ENCODE measurements at regions not wholly inside any gene's neighbourhood (a gene's known extent, or its start where the extent isn't known, plus 50 kb on each side); places are given as distances from the start of the nearest gene placed in this dataset.
"Not testable (repeated sequence)": the region's sequence is repeated elsewhere in the genome, so short reads cannot be mapped to it uniquely, and the experiment has no call there.

DNA sequence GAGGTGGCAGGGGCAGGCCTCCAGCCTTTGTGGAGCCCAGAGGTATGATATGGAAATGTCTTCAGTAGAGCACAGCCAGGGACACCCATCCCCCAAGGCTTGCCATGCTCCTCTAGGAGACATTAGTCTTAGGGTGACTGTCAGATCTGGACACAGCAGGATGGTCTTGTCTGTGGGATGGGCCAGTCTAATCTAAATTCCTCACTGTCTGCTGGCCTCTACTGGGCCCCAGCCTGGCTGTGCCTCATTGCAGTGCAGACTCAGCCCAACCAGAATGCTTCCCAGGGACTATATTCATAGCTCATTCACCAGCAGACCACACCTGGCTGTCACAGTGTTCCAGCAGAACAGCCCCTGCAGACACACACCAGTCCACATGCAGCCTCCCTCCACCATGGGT lies 129.5 kb upstream of the MRPS30 start:
- DNase-seq, result no peak

DNA sequence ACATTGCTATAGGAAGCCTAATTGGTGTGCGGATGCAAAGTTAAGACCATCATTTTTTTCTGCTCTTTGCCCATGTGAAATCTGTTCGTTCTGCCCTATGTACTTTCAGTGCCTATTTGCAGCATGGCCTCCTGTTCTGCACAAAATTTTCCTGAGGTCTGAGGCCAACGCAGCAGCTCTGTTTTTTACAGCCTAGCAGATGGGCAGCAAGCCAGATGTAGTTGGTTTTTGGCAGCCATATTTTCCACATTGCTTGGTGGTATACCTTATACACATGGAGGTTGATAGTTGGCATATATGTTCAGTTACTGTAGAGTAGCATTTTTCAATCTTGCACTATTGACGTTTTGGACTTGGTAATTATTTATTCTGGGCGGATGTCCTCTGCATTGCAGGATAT lies 133.5 kb upstream of the MRPS30 start:
- no peaks in the 10 kb centered on the region for H3K27me3 ChIP-seq (ENCODE audit: insufficient read depth, low read length, poor library complexity)
- ATAC-seq (ENCODE audit: insufficient read depth, low read depth) (no peak), DNase-seq (no peak)
- no peak overlapping the region for H3K9ac ChIP-seq (ENCODE audit: low read depth, low read length)
- H3K9me3 ChIP-seq (ENCODE audit: insufficient read depth, low read length, severe bottlenecking), result no peaks in the 10 kb centered on the region
- no peaks in the 10 kb centered on the region for H3K36me3 ChIP-seq (ENCODE audit: insufficient read depth, low read length)
- H2AFZ ChIP-seq (ENCODE audit: low read depth, low read length), result no peak overlapping the region
- no peaks in the 10 kb centered on the region for H3K4me1 ChIP-seq (ENCODE audit: insufficient read depth, low read length)
- H3K79me2 ChIP-seq (ENCODE audit: insufficient read depth, low read length), result no peaks in the 10 kb centered on the region
- no peak for TF ChIP-seq EZH2 (IDR thresholded peaks at IDR 0.05; ENCODE audit: borderline replicate concordance, low read depth, low read length, severe bottlenecking)
- TF ChIP-seq, protein P1, sequence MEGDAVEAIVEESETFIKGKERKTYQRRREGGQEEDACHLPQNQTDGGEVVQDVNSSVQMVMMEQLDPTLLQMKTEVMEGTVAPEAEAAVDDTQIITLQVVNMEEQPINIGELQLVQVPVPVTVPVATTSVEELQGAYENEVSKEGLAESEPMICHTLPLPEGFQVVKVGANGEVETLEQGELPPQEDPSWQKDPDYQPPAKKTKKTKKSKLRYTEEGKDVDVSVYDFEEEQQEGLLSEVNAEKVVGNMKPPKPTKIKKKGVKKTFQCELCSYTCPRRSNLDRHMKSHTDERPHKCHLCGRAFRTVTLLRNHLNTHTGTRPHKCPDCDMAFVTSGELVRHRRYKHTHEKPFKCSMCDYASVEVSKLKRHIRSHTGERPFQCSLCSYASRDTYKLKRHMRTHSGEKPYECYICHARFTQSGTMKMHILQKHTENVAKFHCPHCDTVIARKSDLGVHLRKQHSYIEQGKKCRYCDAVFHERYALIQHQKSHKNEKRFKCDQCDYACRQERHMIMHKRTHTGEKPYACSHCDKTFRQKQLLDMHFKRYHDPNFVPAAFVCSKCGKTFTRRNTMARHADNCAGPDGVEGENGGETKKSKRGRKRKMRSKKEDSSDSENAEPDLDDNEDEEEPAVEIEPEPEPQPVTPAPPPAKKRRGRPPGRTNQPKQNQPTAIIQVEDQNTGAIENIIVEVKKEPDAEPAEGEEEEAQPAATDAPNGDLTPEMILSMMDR (IDR thresholded peaks at IDR 0.05; ENCODE audit: borderline replicate concordance, extremely low read depth, low read length, poor library complexity, severe bottlenecking), result no peak
- H3K4me2 ChIP-seq (ENCODE audit: insufficient read depth, low read length), result no peak overlapping the region
- H3K4me3 ChIP-seq (ENCODE audit: low read depth in 1 of 2, low read length in 2 of 2), result no peak overlapping the region
- no peak overlapping the region for H3K27ac ChIP-seq (ENCODE audit: low read length)
- no peaks in the 10 kb centered on the region for H4K20me1 ChIP-seq (ENCODE audit: insufficient read depth, low read length)

More for the DNA sequence above, 129.5 kb upstream of the MRPS30 start:
- no peaks in the 10 kb centered on the region for H3K79me2 ChIP-seq (ENCODE audit: insufficient read depth, low read length)
- TF ChIP-seq, protein P1 (IDR thresholded peaks at IDR 0.05; ENCODE audit: borderline replicate concordance, extremely low read depth, low read length, poor library complexity, severe bottlenecking), result no peak
- no peak for TF ChIP-seq EZH2 (IDR thresholded peaks at IDR 0.05; ENCODE audit: borderline replicate concordance, low read depth, low read length, severe bottlenecking)
- H3K36me3 ChIP-seq (ENCODE audit: insufficient read depth, low read length), result no peaks in the 10 kb centered on the region
- no peak overlapping the region for H2AFZ ChIP-seq (ENCODE audit: low read depth, low read length)
- no peaks in the 10 kb centered on the region for H3K4me1 ChIP-seq (ENCODE audit: insufficient read depth, low read length)
- H3K4me3 ChIP-seq (ENCODE audit: low read depth in 1 of 2, low read length in 2 of 2), result no peak overlapping the region
- no peak overlapping the region for H3K4me2 ChIP-seq (ENCODE audit: insufficient read depth, low read length)
- H4K20me1 ChIP-seq (ENCODE audit: insufficient read depth, low read length), result no peaks in the 10 kb centered on the region
- H3K27me3 ChIP-seq (ENCODE audit: insufficient read depth, low read length, poor library complexity), result no peaks in the 10 kb centered on the region
- H3K27ac ChIP-seq (ENCODE audit: low read length), result no peak overlapping the region
- no peak overlapping the region for H3K9ac ChIP-seq (ENCODE audit: low read depth, low read length)
- H3K9me3 ChIP-seq (ENCODE audit: insufficient read depth, low read length, severe bottlenecking), result no peaks in the 10 kb centered on the region
- no peak for ATAC-seq (ENCODE audit: insufficient read depth, low read depth)

DNA sequence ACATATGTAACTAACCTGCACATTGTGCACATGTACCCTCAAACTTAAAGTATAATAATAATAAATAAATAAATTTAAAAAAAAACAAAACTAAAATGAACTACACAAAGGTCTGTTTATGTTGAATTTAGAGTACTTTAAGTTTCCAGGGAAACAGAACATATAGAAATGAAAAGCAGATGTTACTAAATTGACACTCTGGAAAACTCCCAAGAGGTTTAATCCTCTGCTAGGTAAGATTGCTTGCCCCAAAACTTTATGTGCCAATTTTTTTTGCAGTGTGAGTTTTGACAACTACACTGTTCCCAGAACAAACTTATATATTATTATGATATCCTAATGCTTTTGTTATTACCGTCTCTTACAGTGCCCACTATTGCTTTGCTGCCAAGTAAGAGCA lies 134.3 kb upstream of the MRPS30 start:
- ATAC-seq (ENCODE audit: insufficient read depth, low read depth) (no peak), DNase-seq (no peak)
- H3K27me3 ChIP-seq (ENCODE audit: insufficient read depth, low read length, poor library complexity), result no peaks in the 10 kb centered on the region
- H3K4me2 ChIP-seq (ENCODE audit: insufficient read depth, low read length), result no peak overlapping the region
- no peaks in the 10 kb centered on the region for H3K9me3 ChIP-seq (ENCODE audit: insufficient read depth, low read length, severe bottlenecking)
- no peaks in the 10 kb centered on the region for H3K4me1 ChIP-seq (ENCODE audit: insufficient read depth, low read length)
- no peak overlapping the region for H3K9ac ChIP-seq (ENCODE audit: low read depth, low read length)
- H2AFZ ChIP-seq (ENCODE audit: low read depth, low read length), result no peak overlapping the region
- H3K4me3 ChIP-seq (ENCODE audit: low read depth in 1 of 2, low read length in 2 of 2), result no peak overlapping the region
- H3K79me2 ChIP-seq (ENCODE audit: insufficient read depth, low read length), result no peaks in the 10 kb centered on the region
- no peaks in the 10 kb centered on the region for H4K20me1 ChIP-seq (ENCODE audit: insufficient read depth, low read length)
- TF ChIP-seq, protein P1 (IDR thresholded peaks at IDR 0.05; ENCODE audit: borderline replicate concordance, extremely low read depth, low read length, poor library complexity, severe bottlenecking), result no peak
- TF ChIP-seq EZH2 (IDR thresholded peaks at IDR 0.05; ENCODE audit: borderline replicate concordance, low read depth, low read length, severe bottlenecking), result no peak
- H3K36me3 ChIP-seq (ENCODE audit: insufficient read depth, low read length), result no peaks in the 10 kb centered on the region
- no peak overlapping the region for H3K27ac ChIP-seq (ENCODE audit: low read length)

DNA sequence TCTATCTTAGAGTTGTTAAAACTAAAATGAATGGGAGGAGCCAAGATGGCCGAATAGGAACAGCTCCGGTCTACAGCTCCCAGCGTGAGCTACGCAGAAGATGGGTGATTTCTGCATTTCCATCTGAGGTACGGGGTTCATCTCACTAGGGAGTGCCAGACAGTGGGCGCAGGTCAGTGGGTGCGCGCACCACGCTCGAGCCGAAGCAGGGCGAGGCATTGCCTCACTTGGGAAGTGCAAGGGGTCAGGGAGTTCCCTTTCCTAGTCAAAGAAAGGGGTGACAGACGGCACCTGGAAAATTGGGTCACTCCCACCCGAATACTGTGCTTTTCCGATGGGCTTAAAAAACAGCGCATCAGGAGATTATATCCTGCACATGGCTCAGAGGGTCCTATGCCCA lies 140.3 kb upstream of the MRPS30 start:
- H3K9me3 ChIP-seq (ENCODE audit: insufficient read depth, low read length, severe bottlenecking); ATAC-seq (ENCODE audit: insufficient read depth, low read depth); H3K9ac ChIP-seq (ENCODE audit: low read depth, low read length); H3K4me1 ChIP-seq (ENCODE audit: insufficient read depth, low read length); H4K20me1 ChIP-seq (ENCODE audit: insufficient read depth, low read length); H3K4me2 ChIP-seq (ENCODE audit: insufficient read depth, low read length); H3K27ac ChIP-seq (ENCODE audit: low read length); DNase-seq; H3K36me3 ChIP-seq (ENCODE audit: insufficient read depth, low read length); H2AFZ ChIP-seq (ENCODE audit: low read depth, low read length); H3K4me3 ChIP-seq (ENCODE audit: low read depth in 1 of 2, low read length in 2 of 2); H3K79me2 ChIP-seq (ENCODE audit: insufficient read depth, low read length); H3K27me3 ChIP-seq (ENCODE audit: insufficient read depth, low read length, poor library complexity): not testable (repeated sequence)
